ENCODE measurements at regions not wholly inside any gene's neighbourhood (a gene's known extent, or its start where the extent isn't known, plus 50 kb on each side); places are given as distances from the start of the nearest gene placed in this dataset.

GRCh38 chr16:29141586-29142324 lies 156.9 kb downstream of the LAT start:
- TF ChIP-seq POLR2A (IDR thresholded peaks at IDR 0.05; ENCODE audit: extremely low read depth, insufficient read length) = no peak
- no peak for TF ChIP-seq CTCF (IDR thresholded peaks at IDR 0.05; ENCODE audit: low read depth, low read length)
